HG02970 (cell line): ENCODE measurements at regions not wholly inside any gene's neighbourhood (a gene's known extent, or its start where the extent isn't known, plus 50 kb on each side); places are given as distances from the start of the nearest gene placed in this dataset.

ENCODE experiments used
- ATAC-seq: cut with Tn5 transposase; IDR thresholded peaks from one replicate; pipeline ENCODE4 v1.9.1; 2021; ENCODE audit warnings: mild to moderate bottlenecking, moderate library complexity, moderate number of reproducible peaks; ENCODE audit not compliant: unreplicated experiment, low FRiP score

DNA sequence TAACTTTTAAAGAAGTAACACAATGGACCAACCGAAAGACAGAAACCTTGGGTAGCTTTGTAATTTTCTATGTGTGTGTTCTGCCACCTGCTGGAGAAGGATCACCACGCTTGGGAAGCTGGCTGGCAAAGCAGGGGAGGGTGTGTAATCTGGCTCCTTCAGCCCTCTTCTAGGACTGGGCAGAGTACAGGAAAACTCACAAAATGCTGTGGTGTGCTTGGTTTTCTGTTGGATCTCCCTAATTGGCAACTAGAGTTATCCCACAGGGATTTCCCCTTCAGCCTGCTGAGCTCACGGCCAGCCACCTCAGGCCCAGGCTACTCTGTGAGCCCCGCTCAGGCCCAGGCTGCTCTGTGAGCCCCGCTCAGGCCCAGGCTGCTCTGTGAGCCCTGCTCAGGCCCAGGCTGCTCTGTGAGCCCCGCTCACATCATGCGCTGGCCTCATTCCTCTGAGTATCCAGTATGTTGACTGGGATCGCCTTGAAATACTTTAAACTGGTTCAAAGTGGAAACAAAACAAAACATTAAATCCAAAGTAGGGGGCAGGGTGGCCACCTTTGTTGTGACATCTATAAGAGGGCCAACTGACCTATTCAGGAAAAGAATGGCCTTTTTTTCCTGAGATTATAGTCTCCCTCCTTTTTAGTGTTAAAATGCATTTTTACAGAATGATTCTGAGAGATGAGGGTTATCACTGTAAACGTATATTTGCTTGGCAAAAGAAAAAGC lies 52.0 kb upstream of the RNU6-8 start:
- no peak for ATAC-seq

DNA sequence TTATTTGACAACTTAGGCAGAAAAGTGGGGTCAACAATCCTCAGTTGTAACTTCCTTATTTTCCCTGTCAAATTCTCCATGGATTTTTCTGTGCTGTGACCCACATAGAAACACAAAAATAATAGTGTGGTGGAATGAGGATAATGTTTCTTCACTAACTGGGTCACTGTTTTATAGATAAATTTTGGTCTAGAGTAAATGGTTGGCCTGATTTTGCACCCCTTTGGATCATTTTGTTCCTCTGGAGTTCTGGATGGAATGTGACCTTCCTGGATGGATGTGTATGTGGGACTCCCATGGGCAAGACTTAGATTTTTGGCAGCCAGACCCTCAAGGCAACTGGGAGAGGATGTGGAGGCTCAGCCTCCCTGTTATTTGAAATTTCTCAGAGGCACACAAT lies 52.7 kb upstream of the RNU6-8 start:
- no peak for ATAC-seq

DNA sequence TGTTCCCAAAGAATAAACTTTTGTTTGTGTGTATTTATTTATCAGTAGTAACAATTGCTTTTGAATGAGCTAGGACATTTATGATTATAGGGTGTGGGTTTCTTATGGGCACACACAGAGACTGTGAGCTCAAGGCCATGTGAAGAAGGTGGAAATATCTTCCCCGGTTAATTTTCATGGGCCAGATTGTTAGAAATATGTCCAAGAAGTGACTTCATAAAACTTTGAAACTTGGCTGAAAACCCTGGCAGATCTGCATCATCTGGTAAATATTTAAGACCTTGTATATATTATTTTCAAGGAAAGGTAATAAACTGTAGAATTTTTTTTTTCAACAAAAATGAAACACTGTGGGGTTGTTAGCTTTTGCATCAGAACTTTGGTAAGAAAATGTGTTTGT lies 53.5 kb upstream of the RNU6-8 start:
- ATAC-seq = no peak

DNA sequence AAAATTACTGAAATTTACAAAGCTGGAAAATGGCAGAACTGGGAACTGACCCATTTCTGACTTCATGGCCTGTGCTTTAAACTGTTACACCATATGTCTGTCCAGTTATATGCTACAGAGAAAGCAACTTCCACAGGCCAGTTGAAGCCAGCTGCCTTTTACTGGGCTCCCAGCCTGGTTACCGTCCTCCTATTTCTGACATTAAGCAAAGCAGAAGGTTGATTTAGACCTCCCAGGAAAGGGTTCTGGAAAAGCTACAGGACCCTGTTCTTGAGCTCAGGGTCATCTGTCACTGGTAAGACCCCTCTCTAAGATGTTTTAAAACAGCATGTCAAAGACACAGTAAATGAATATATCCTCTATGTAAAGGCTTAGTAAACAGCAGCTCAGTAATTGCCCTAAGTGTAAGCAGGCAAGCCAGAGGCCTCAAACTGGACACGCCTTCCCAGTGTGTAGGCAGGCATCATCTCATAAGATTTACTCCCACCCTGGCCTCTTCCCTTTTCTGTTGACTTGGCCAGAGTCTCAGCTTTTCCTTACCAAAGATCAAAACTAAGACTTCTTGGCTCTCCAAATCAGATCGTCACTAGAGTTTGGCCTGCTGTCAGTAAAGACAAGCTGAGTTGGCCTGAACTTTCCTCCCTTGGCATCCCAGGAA lies 55.4 kb upstream of the RNU6-8 start:
- ATAC-seq = no peak

DNA sequence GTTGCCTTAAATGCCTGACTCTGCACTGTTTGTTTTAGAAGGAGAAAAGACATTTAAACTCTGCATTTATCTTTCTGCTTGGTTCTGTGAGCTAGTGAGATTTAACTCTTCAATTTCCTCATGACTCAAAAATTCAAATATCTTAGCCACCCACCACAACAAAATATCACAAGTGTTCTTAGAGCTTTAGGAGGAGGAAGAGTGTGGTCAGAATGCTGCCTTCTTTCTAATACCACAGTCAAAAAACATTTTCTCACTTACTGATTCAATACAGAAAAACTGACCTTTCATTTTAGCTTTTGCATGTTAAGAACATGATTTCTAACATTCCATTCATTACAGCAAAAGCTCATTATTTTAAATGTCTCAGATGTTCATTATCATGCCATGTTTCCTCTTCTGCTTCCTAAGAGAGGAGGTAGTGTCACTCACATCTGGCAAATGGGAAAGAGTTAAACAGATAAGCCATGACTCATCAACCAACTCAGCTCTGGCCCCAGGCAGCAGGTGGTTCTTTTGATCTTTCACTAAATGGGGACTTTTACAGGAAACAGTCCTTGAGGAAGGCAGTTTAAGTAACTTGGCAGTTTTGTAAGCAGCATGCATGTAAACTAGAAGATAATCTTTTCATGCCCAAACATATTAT lies 56.4 kb upstream of the RNU6-8 start:
- peak; percentile 76 for ATAC-seq

DNA sequence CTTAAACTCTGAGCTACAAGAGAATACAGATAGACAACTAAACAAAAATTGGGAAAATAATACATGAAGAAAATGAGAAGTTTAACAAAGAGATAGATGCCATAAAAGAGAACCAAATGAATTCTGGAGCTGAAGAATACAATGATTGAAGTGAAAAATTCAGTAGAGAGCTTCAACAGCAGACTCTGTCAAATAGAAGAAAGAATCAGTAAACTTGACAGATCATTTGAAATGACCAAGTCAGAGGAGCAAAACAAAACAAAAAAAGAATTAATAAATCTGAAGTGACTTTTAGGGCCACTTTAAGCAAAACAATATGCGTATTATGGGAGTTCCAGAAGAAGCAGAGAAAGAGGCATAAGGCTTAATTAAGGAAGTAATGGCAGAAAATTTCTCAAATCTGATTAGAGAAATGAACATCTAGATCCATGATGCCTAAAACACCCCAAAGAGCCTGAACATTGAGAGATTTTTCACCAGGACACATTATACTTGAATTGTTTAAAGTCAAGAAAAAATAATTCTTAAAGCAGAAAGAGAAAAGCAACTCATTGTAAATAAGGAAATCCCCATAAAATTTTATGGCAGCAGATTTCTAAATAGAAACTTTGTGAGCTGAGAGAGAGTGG lies 61.0 kb upstream of the RNU6-8 start:
- ATAC-seq = no peak

DNA sequence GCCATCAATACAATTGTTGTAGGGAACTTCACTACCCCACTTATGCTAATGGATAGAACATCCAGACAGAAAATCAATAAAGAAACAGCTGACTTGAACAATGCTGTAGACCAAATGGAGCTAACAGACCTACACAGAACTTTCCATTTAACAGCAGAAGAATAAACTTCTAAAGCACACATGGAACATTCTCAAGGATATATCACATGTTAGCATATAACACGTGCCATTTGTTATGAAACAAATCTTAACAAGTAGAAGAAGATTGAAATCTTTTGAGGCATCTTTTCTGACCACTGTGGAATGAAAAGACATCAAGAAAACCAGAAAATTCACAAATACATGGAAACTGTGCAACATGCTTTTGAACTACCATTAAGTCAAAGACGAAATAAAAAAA lies 62.5 kb upstream of the RNU6-8 start:
- no peak for ATAC-seq

DNA sequence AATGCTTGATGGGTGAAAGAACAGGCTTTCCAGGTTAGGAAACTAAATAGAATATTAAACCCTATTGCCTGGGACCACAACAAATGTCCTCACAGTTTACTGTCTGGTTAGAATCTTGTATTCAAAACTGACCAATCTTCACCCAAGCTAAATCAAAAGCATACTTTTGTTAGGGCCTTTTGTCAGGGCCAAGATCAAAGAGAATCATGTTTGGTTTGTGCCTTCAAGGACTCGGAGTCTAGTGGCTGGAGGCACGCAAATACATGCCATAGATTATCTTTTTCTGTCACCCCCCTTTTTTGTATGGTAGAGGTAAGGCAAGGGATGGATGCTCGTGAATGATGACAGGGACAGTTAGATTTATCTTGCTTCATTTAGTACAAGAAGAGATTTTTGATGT lies 51.1 kb upstream of the AKAP6 start:
- no peak for ATAC-seq
